AG04450 (cell line): ENCODE measurements at regions not wholly inside any gene's neighbourhood (a gene's known extent, or its start where the extent isn't known, plus 50 kb on each side); places are given as distances from the start of the nearest gene placed in this dataset.

Experiments used
- CTCF ChIA-PET: fragments of 300-600, 350-600 bp; formaldehyde crosslinking; extraction: SDS; loops from one replicate; lab custom pipeline; 2022; ENCODE audit warnings: antibody characterized with exemption, inconsistent platforms; lab: Charles Lee
- POLR2A ChIA-PET: fragments of 350-600 bp; formaldehyde crosslinking; extraction: SDS; loops from one replicate; lab custom pipeline; 2021; ENCODE audit warnings: antibody characterized with exemption, inconsistent platforms; lab: Yijun Ruan, JAX
- DNase-seq: peaks from one replicate; pipeline ENCODE4 v3.0.0-alpha.2; 2011; ENCODE audit warnings: low read depth, low spot score
- H3K27ac ChIP-seq: one replicate; pipeline ENCODE4 v1.5.1; 2012; ENCODE audit warnings: low read depth, low read length, control low read depth
- H3K27me3 ChIP-seq: one replicate; pipeline ENCODE4 v1.6.0; 2012; ENCODE audit warnings: low read length; ENCODE audit not compliant: control insufficient read depth, insufficient read depth
- H3K4me3 ChIP-seq: 2 replicates; pipeline ENCODE4 v1.5.1; 2011; ENCODE audit warnings: mild to moderate bottlenecking, low read depth, low read length, control low read depth
- H3K9me3 ChIP-seq: 2 replicates; pipeline ENCODE4 v1.5.1; 2012; ENCODE audit warnings: low read length; ENCODE audit not compliant: control insufficient read depth, insufficient read depth
- TF ChIP-seq, protein P1 (sequence below): IDR thresholded peaks from 2 replicates; pipeline ENCODE4 v1.5.1; 2011; ENCODE audit warnings: low read depth, low read length, control low read depth, inconsistent platforms

GRCh38 chr15:67972377-67972776, 81.7 kb upstream of the PIAS1 start:
- no peak for DNase-seq
- no peak overlapping the region for H3K27ac ChIP-seq
- ChIA-PET CTCF (no interaction called here), POLR2A (no interaction called here)
- H3K4me3 ChIP-seq = no peak overlapping the region
- H3K27me3 ChIP-seq = peaks cover 17% of the 10 kb centered on the region
- TF ChIP-seq, protein P1, sequence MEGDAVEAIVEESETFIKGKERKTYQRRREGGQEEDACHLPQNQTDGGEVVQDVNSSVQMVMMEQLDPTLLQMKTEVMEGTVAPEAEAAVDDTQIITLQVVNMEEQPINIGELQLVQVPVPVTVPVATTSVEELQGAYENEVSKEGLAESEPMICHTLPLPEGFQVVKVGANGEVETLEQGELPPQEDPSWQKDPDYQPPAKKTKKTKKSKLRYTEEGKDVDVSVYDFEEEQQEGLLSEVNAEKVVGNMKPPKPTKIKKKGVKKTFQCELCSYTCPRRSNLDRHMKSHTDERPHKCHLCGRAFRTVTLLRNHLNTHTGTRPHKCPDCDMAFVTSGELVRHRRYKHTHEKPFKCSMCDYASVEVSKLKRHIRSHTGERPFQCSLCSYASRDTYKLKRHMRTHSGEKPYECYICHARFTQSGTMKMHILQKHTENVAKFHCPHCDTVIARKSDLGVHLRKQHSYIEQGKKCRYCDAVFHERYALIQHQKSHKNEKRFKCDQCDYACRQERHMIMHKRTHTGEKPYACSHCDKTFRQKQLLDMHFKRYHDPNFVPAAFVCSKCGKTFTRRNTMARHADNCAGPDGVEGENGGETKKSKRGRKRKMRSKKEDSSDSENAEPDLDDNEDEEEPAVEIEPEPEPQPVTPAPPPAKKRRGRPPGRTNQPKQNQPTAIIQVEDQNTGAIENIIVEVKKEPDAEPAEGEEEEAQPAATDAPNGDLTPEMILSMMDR = no peak
- H3K9me3 ChIP-seq = no peaks in the 10 kb centered on the region

DNA sequence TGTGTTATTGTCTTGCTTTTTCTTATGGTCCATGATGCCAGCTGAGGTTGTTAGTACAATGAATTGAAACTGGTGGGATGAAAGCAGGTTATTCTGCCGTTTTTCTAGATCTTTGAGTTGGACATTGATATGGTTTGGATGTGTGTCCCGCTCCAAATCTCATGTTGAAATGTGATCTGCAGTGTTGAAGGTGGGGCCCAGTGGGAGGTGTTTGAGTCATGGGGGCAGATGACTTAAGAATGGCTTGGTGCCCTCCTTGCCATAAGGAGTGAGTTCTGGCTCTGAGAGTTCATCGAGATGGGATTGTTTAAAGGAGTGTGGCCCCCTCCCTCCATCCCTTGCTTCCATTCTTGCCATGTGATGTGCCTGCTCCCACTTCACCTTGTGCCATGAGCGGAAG, 80.3 kb upstream of the PIAS1 start:
- TF ChIP-seq, protein P1 = no peak
- no peak overlapping the region for H3K4me3 ChIP-seq
- ChIA-PET POLR2A (no interaction called here), CTCF (no interaction called here)
- H3K27me3 ChIP-seq = peaks cover 16% of the 10 kb centered on the region
- no peak for DNase-seq
- H3K27ac ChIP-seq = no peak overlapping the region
- H3K9me3 ChIP-seq = no peaks in the 10 kb centered on the region

- TF ChIP-seq, protein P1 = no peak
- no peak for DNase-seq
- ChIA-PET POLR2A (no interaction called here), CTCF (no interaction called here)
- Histone ChIP-seq H3K27me3 (peaks cover 10% of the 10 kb centered on the region), H3K4me3 (no peak overlapping the region), H3K9me3 (no peaks in the 10 kb centered on the region), H3K27ac (no peak overlapping the region)
Measured at GRCh38 chr15:67976506-67977073, 77.5 kb upstream of the PIAS1 start.

DNA sequence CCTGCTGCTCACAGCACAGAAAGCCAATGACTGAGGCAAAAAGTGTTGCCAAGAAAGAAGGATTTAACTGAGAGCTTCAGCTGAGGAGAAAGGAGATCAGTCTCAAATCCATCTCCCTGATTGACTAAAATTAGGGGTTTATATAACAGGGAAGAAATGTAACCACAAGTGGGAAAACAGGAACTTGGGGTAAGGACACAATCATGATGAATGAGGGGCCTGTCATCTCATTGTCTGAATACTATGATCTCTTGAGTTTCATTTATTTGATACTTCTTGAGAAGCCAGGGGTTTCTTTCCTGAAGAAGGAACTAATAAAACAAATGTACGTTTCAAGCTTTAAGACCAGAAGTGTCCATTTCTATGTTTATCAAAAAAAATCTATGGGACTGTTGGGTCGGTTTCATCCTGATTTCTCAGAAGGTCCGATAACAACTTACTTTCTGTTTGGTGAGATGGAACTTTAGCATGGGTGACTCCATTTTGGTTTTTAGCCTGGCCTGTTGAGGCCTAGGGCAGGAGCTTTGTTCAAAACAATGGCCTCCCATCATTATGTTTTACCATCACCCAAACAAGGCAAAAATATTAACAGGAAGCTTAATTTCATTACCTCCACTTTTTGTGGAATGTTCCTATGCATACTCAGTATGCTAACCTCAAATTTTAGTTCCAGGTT, 76.6 kb upstream of the PIAS1 start:
- Histone ChIP-seq H3K27ac (no peak overlapping the region), H3K27me3 (peaks cover 13% of the 10 kb centered on the region), H3K4me3 (no peak overlapping the region), H3K9me3 (no peaks in the 10 kb centered on the region)
- CTCF ChIA-PET = interaction anchor here (0.7 kb wide), 1 partner anchor 9 kb away, joined by 3 read pairs; no protein-coding TSS in a partner anchor
- TF ChIP-seq, protein P1 = no peak
- POLR2A ChIA-PET = no interaction called here
- DNase-seq = no peak

- Histone ChIP-seq H3K9me3 (no peaks in the 10 kb centered on the region), H3K27ac (no peak overlapping the region), H3K27me3 (peaks cover 11% of the 10 kb centered on the region), H3K4me3 (no peak overlapping the region)
- no peak for DNase-seq
- ChIA-PET POLR2A (no interaction called here), CTCF (no interaction called here)
- TF ChIP-seq, protein P1 = no peak
Measured at GRCh38 chr15:67979281-67979680, 74.8 kb upstream of the PIAS1 start.
